DMS153 treated with DMSO at 0.1 percent for 48 hours (cell line): ENCODE measurements at regions not wholly inside any gene's neighbourhood (a gene's known extent, or its start where the extent isn't known, plus 50 kb on each side); places are given as distances from the start of the nearest gene placed in this dataset.
"Not testable (repeated sequence)": the region's sequence is repeated elsewhere in the genome, so short reads cannot be mapped to it uniquely, and the experiment has no call there.

Source experiments
- DNase-seq: peaks from one replicate; lab custom pipeline; 2025; ENCODE audit not compliant: unreplicated experiment; lab: John Stamatoyannopoulos, UW

DNA sequence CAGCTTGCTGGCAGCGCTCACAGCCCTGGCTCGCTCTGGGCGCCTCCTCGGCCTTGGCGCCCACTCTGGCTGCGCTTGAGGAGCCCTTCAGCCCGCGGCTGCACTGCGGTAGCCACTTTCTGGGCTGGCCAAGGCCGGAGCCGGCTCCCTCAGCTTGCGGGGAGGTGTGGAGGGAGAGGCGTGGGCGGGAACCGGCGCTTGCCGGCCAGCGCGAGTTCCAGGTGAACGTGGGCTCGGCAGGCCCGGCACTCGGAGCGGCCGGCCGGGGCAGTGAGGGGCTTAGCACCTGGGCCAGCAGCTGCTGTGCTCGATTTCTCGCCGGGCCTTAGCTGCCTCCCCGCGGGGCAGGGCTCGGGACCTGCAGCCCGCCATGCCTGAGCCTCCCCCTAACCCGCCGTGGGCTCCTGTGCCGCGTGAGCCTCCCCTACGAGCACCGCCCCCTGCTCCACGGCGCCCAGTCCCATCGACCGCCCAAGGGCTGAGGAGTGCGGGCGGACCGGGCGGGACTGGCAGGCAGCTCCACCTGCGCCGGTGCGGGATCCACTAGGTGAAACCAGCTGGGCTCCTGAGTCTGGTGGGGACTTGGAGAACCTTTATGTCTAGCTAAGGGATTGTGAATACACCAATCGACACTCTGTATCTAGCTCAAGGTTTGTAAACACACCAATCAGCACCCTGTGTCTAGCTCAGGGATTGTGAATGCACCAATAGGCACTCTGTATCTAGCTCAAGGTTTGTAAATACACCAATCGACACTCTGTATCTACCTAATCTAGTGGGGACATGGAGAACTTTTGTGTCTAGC lies 1090.1 kb upstream of the TMPRSS15 start:
- DNase-seq: not testable (repeated sequence)

DNA sequence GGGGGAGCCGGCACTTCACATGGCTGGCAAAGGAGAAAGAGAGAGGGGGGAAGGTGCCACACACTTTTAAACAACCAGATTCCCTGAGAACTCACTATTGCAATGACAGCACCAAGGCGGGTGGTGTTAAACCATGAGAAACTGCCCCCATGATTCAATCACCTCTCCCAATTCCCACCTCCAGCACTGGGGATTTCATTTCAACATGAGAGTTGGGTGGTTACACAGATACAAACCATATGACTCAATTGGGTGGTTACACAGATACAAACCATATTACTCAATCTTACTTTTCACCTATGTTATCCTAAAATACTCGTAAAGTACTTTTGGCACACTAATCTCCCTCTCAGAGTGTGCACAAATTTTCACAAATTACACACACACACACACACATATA lies 1097.5 kb upstream of the TMPRSS15 start:
- no peak for DNase-seq

DNA sequence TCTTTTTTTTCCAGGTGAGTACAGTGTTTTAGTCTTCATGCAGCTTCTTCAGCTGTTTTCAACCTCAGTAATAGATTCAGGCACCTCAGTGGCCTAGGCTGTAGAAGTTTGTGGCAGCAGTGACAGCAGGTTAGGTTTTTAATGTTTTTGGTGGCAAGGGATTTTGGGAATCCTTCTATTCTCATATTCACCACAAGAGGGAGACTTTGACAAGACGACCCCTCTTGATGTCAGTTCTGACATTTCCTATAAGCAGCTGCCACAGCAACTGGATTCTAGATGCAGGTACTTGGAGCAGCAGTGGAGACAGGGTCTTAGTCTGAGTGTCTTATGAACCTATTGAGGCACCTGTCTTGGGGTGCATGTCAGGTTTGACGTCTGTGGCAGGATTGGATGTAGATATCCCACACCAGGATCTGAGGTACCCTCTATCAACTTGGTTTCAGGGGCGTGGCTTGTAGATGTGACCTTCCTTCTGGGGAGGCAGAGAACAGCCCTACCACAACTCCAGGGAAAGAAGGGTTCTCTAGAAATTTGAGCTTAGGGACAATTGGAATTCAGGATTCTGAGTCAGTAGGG lies 1104.2 kb upstream of the TMPRSS15 start:
- no peak for DNase-seq

DNA sequence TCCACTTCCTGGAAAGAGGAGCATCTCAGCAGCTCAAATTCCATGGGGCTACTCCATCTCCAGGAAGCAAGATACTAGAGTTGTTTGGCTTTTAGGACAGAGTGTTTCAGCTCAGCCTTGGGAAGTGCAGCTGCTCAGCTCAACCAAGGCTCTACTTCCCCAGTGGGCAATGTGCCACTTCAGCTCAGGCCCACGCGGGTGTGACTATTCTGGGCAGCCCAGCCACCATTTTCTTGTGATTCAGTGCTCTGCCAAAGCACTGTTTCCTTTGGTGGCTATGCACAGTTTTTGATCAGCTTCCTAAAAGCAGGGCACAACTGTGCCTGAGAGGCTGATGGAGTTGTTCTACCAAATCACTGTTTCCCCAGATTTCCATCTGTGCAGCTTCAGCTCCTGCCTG lies 1104.9 kb upstream of the TMPRSS15 start:
- no peak for DNase-seq

DNA sequence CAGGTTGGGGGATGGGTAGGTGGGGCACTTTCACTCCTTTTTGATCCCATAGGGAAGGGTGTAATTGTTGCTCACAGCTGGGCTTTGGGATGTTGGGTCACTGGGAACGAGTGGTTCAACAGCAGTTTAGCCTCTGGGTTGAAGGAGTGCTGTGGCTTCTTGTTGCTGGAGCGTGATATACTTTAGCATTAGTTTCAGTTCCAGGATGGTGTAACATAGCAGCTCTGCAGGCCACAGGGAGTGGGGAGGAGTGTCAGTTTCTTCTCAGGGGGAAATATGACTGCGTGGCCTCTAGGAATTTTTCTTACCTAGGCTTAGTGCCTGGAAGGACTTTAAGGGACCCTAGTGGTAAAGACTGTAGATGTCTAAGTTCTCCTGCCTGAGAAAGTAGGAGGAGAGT lies 1105.3 kb upstream of the TMPRSS15 start:
- DNase-seq: no peak

DNA sequence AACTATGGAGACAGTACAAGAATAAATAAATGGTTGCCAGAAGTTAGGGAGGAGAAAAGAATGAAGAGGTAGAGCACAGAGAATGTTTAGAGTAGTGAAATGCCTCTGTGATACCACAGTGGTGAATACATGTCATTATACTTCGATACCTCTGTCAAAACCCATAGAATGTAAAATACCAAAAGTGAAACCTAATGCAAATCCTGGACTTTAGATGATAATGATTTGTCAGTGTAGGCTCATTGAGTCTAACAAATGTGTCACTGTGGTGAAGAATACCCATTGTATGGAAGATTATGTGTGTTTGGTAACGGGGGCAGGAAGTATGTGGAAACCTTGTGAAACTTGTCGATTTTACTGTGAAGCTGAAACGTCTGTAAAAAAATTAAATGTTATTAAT lies 1106.5 kb upstream of the TMPRSS15 start:
- no peak for DNase-seq

DNA sequence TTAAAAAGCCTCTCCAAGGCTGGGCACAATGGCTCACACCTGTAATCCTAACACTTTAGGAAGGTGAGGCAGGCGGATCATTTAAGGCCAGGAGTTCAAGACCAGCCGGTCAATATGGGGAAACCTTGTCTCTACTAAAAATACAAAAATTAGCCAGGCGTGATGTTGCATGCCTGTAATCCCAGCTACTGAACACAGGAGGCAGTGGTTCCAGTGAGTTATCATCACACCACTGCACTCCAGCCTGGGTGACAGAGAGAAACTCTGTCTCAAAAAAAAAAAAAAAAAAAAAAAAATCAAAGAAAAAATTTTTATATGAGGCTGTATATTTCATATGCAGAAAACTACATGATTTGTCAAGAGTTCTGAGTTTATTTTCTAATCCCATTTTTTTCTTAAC lies 1107.1 kb upstream of the TMPRSS15 start:
- DNase-seq: no peak

DNA sequence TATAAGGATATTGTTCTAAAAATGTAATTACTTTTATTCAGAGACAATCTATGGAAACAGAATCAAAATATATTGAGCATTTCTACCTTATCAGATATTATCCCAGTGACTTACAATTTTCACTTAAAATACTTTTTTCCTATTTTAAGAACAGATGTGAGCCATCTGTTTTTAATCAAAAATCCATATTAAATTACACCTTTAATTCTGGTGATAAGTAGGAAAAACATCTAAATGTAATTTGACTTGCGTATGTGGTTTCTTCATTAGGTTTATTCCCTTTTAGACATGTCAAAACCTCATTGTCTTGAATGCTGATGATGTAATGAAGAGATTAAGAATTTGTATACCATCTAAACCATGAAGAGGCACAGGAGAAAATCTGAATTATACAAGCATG lies 1118.8 kb upstream of the TMPRSS15 start:
- no peak for DNase-seq

DNA sequence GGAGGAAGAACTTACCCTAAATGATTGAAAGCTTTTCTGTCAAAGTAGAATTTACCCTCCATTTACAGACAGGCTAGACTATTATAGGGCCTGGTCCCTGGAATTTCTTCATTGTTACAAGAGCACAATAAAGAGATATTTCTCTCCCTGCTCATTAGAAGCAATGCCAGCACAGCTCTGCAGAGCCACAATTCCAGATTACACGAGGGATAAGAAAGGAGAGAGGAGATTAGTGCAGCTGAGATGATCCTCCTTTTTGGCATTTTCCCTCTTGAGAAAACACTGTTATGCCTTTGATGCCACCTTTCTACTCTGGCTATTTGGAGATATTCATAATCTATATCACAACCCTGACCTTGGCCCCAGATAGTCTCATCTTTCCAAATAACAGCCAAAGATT lies 1119.5 kb upstream of the TMPRSS15 start:
- DNase-seq: no peak

DNA sequence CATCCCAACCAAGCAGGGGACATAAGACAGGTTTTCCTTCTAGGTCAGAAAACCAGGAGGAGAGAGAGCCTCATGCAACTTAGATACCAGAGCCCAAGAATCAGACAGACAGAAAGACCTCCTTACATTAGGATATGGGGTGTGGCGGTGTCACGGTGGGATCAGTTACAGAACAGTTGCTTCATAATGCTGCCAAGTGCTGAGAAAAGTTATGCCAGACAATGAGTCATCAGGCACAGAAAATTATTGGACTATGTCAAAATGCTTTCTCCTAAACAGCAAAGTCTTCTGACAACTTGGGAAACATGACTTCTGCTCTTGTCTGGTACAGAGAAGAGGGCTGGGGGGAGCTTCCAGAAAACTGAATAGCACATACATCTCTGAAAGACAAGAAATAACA lies 1120.2 kb upstream of the TMPRSS15 start:
- no peak for DNase-seq

DNA sequence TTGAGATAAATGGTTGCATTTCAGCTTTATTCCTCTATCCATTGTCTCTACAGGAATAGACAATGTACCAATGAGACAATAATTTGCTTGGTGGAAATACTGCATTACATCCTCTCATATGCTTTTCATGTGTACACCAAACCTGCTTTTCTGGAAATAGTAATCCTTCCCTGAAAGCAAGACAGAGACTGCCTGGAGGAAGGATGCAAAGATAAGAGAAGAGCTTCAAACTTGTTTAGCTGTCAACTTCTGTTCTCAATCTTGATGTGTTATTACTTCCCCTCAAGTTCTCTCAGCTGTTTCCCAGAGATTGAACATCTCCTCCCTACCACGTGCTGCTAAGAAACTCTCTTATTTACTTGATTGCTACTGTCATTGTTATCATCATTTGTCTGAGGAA lies 1125.4 kb upstream of the TMPRSS15 start:
- no peak for DNase-seq

DNA sequence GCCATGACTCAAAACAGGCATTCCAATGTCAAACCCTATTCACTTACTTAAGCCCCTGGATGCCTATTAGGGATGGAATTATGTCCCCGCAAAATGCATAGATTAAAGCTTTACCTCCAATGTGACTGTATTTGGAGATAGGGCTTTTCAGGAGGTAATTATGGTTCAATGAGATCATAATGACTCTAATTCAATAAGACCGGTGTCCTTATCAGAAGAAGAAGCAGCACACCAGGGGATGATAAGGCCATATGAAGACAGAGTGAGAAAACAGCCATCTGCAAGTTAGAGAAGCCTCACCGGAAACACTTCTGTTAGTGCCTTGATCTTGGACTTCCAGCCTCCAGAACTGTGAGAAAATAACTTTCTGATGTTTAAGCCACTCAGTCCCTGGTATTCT lies 1131.8 kb upstream of the TMPRSS15 start:
- no peak for DNase-seq

DNA sequence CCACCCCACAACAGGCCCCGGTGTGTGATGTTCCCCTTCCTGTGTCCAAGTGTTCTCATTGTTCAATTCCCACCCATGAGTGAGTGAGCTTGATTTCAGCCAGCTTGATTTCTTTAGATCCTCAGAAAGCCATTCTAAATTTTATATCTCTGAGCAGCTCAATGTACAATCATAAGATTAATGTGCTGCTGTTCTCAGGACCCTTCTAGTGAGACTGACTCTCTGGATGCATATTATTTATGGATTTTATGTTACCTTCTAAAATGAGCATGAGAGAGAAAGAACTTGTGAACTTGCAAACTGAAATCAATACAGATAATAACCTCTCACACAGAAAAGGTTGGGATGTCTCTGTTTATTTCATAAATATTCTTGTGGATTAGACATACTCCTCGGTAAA lies 1133.5 kb upstream of the TMPRSS15 start:
- DNase-seq: no peak

DNA sequence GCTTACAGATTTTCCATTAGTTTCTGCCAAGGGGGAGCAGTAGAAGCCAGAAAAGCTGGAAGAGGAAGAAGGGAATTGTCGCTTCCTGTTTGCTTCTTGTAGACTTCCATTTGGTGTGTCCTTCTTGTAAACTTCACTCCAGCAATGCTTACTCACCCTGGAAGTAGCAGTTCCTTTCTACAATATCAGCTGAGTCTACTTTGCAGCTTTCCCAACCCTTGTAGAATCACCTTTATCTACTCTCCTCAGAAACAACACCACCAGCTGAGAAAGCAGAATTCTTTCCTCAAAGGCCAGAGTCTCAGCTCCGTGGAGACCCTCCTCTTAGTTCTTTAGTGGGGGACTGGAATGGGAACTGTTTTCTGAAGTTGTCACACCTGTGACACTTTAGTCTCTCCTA lies 1136.7 kb upstream of the TMPRSS15 start:
- DNase-seq: no peak

DNA sequence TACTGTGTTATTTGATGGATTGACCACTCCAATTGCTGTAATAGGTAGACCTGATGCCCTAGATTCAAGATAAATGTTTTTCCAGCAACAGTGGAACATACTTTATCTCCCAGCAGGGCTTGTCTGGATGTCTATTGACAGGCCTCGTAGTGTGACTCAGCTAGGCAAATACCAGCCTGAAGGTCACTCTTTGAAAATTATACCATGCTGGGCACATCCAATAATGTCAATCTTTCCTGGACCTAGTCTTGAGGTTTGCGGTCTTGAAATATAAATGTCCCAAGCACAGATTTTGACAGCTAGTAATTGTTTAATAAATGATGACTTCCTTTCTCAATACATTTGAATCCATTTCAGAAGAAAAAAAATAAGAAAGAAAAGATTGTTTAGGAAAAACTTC lies 1138.0 kb upstream of the TMPRSS15 start:
- no peak for DNase-seq

DNA sequence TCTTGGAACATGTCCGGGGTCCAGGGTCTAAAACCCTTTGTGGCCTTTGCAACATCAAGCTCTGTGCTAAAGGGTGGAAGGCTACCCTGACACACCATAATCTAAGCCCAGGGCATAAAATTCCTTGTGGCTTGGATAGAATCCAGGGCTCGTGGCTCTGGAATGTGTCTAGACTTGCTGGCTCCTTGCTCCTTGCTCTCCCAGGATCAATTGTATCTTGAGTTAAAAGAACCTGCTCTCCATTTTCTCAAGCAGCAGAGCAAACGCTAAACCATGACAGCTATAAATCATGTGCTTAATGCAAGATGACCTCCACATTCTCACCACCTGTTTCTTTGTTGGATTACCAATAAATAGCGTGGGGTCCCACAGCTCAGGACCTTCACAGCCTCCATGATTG lies 1140.9 kb upstream of the TMPRSS15 start:
- DNase-seq: not testable (repeated sequence)

DNA sequence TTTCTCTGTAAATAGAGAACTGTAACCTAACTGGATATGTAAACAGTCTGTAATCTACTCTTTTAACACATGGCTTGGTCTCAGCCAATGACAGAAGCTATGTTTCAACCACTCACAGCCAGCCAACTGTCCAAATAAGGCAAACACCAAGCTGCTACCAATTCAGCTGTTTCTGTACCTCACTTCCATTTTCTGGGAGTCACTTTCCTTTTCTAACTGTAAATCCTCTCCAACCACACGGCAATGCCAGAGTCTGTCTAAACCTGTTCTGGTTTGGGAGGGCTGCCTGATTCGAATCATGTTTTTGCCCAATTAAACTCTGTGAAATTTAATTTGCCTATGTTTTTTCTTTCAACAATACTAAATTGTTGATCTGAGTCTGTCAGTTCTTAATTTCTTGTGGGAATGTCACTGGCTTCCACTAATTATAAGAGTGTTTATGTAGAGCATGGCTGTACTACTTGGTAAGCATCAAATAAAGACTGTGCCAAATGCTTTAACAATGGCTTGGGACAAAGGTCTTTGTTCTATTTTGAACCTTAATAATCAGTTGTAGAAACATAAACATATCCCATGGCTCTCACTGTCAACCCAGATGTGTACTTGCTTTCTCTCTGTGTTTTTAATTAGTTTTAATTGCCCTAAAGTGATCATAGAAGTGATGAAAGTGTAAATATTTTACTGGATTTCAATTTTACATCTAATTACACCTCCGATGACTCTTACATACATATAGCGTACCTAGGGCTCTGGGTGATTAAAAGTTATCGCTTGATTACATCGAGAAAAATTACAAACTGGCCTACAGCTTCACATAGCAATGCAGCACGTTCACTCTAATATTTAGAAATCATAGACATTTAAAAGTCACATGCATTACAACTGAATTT lies 1144.6 kb upstream of the TMPRSS15 start:
- DNase-seq: no peak

DNA sequence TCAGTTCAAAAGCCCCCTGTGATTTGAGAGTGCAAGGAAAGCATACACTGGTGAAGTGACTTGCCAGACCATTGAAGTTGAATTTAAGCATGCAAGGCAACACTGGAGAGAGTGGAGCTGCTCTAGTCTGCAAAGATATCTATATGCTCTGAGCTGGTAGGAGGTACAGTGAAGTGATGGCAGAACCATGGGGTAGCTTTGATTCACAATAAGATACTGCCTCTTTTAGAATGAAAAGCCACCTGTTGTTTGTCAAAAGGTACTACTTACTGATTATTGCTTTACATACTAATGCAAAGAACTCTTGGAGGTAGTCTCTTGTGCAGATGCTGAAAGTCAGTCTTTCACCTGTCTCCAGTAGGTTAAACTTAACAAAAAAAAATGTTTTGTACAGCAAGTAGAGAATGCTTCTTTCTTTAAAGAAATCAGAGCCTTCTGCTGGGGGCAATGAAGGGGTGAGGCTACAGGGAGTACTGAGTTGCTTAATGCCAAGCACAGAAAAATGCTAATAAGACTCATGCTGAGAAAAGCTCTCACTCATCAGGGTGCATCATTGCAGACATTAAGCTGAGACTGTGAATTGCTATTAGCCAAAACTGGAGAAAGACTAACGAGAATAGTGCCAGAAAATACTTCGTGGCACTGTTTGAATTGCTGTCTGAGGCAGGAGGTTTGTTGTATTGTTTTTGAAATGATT lies 1150.5 kb upstream of the TMPRSS15 start:
- no peak for DNase-seq

DNA sequence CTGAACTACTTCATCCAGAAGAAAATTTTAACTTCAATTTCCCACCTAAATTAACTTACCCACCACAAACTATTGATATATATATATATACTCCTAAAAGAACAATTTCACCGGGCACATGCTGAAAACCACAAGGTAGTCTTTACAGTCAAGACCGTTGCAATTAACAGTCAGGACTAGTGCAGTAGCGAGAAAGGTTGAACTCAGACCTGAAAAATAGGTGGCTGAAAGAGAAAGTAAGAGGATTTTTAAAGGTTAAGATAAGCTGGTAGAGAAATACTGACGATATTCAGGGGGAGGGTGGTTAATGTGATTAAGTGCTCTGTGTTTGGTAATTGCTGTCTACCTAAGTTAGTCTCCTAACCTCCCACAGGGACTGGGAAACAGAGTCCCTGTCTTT lies 1153.5 kb upstream of the TMPRSS15 start:
- no peak for DNase-seq

DNA sequence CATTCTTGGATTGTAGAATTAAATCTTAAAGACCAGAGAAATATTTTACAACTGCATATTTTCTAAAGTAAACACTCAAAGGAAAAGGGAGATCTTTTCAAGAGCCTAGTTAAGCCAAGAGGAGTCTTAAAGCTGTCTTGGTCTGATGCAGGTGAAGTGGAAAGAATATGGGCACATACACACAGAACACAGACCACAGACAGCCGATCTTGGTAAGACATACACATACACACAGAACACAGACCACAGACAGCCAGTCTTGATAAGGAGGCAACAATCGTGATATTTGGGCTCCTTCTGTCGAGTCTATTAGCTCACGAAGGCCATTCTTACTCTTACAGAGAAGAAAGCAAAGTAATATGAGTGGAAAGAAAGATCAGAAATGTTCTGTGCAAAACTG lies 1153.9 kb upstream of the TMPRSS15 start:
- no peak for DNase-seq

DNA sequence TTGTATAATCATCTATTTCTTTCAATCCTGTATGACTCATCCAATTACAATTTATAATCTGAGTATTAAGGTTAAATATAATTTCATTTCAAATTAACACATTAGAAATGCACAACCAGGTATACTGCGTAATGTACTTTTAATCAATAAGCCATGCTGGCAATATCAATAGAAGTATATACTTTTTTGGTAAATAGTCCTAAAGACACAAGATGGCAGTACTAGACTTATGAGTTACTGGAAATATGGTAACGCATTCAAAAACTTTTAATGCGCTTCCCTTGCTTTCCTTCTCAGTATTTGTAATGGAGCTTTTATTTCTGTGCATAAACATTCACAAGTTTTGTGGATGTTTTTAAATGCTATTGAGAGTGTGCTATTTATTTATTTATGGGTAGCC lies 1162.0 kb upstream of the TMPRSS15 start:
- DNase-seq: no peak
